ENCODE measurements at regions not wholly inside any gene's neighbourhood (a gene's known extent, or its start where the extent isn't known, plus 50 kb on each side); places are given as distances from the start of the nearest gene placed in this dataset.

- TF ChIP-seq CTCF (IDR thresholded peaks at IDR 0.05) (no peak), POLR2A (IDR thresholded peaks at IDR 0.05) (no peak)
These were observed 90.1 kb upstream of the NEO1 start for GRCh38 chr15:72962054-72962702.
